Adrenal gland (tissue), 5 donors: ENCODE measurements at regions not wholly inside any gene's neighbourhood (a gene's known extent, or its start where the extent isn't known, plus 50 kb on each side); places are given as distances from the start of the nearest gene placed in this dataset.

Experiments used
- POLR2A ChIP-seq, 2 donors: fragments of 450-650 bp; IDR thresholded peaks; one replicate each; pipeline ENCODE4 v1.6.1; 2017; ENCODE audit warnings: antibody characterized with exemption in 2 of 2, mild to moderate bottlenecking in 2 of 2, moderate library complexity in 1 of 2
- TF ChIP-seq, protein P1 (sequence below), 6 experiments: fragments of 450-650 bp in 4 of 6; fragments of 200-600 bp in 2 of 6; sonication (generic) in 1 of 6; IDR thresholded peaks; 1 replicate in 5 of 6; 2 replicates in 1 of 6; pipeline versions ENCODE4 v1.5.1 to v1.8.0; 2016 to 2021; ENCODE audit warnings: antibody characterized with exemption in 6 of 6, mild to moderate bottlenecking in 2 of 6, moderate library complexity in 1 of 6
- donor health status: DM: no; HTN: no; CAD: no.

- TF ChIP-seq, protein P1, sequence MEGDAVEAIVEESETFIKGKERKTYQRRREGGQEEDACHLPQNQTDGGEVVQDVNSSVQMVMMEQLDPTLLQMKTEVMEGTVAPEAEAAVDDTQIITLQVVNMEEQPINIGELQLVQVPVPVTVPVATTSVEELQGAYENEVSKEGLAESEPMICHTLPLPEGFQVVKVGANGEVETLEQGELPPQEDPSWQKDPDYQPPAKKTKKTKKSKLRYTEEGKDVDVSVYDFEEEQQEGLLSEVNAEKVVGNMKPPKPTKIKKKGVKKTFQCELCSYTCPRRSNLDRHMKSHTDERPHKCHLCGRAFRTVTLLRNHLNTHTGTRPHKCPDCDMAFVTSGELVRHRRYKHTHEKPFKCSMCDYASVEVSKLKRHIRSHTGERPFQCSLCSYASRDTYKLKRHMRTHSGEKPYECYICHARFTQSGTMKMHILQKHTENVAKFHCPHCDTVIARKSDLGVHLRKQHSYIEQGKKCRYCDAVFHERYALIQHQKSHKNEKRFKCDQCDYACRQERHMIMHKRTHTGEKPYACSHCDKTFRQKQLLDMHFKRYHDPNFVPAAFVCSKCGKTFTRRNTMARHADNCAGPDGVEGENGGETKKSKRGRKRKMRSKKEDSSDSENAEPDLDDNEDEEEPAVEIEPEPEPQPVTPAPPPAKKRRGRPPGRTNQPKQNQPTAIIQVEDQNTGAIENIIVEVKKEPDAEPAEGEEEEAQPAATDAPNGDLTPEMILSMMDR (IDR thresholded peaks at IDR 0.05): no peak
- no peak for TF ChIP-seq POLR2A (IDR thresholded peaks at IDR 0.05)
Measured at GRCh38 chr20:7199861-7200260, 432.4 kb downstream of the BMP2 start.
